ENCODE measurements at regions not wholly inside any gene's neighbourhood (a gene's known extent, or its start where the extent isn't known, plus 50 kb on each side); places are given as distances from the start of the nearest gene placed in this dataset.
"Not testable (repeated sequence)": the region's sequence is repeated elsewhere in the genome, so short reads cannot be mapped to it uniquely, and the experiment has no call there.

DNA sequence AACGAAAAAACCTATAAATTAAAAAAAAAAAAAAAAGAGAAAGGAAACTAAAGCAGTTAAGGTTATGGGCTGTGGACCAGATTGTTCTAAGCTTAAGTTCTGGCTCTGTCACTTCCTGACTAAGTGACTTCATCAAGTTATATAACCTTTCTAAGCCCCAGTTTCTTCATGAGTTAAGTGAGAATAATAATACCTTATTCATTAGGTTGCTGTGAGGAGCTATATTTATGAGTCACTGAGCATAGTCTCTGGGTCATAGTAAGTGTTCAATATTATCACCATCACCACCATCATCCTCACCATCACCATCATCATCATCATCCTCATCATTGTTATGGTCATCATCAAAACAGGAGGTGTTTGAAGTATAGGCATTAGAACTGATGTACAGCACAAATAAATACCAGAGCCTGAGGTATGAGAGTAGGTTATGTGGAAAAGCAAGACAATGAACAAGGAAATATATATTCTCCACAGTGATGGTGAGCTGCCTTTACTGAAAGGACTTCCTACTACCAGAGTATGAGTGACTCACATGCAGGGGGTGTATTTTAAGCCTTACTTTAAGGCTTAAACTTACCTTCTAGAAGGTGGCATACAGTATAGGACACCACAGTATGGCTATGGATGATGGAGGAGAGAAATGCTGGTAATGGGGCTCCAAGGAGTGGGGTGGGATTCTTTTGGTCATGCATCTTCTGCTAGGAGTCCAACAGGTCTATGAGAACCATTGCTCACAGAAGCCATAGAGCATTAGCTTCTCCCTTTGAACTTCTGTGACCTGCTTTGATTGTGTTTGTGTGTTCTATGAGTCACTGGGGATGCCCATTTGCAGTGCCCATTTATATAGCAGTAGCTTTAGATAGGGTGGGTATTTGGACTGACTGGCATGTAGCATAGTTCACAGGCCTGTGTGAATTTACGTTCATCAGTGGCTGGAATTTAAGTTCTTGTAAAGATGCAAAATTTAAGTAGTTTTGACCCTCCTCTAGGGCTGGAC, 104.4 kb downstream of the KLF5 start:
- TF ChIP-seq, protein P1, sequence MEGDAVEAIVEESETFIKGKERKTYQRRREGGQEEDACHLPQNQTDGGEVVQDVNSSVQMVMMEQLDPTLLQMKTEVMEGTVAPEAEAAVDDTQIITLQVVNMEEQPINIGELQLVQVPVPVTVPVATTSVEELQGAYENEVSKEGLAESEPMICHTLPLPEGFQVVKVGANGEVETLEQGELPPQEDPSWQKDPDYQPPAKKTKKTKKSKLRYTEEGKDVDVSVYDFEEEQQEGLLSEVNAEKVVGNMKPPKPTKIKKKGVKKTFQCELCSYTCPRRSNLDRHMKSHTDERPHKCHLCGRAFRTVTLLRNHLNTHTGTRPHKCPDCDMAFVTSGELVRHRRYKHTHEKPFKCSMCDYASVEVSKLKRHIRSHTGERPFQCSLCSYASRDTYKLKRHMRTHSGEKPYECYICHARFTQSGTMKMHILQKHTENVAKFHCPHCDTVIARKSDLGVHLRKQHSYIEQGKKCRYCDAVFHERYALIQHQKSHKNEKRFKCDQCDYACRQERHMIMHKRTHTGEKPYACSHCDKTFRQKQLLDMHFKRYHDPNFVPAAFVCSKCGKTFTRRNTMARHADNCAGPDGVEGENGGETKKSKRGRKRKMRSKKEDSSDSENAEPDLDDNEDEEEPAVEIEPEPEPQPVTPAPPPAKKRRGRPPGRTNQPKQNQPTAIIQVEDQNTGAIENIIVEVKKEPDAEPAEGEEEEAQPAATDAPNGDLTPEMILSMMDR (IDR thresholded peaks at IDR 0.05; ENCODE audit: insufficient read depth, missing control alignments), result no peak
- FAIRE-seq (no peak), DNase-seq (ENCODE audit: insufficient read length, low spot score) (no peak)

DNA sequence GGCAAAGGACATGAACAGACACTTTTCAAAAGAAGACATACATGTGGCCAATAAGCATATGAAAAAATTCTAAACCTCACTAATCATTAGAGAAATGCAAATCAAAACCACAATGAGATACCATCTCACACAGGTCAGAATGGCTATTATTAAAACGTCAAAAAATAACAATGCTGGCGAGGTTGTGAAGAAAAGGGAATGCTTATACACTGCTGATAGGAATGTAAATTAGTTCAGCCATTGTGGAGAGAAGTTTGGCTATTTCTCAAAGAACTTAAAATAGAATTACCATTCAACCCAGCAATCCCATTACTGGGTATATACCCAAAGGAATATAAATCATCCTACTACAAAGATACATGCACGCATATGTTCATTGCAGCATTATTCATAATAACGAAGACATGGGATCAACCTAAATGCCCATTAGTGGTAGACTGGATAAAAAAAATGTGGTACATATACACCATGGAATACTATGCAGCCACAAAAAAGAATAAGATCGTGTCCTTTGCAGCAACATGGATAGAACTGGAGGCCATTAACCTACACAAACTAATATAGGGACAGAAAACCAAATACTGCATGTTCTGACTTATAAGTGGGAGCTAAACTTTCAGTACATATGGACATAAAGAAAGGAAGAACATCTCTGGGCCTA, 101.7 kb downstream of the KLF5 start:
- not testable (repeated sequence) for FAIRE-seq; DNase-seq (ENCODE audit: insufficient read length, low spot score)

DNA sequence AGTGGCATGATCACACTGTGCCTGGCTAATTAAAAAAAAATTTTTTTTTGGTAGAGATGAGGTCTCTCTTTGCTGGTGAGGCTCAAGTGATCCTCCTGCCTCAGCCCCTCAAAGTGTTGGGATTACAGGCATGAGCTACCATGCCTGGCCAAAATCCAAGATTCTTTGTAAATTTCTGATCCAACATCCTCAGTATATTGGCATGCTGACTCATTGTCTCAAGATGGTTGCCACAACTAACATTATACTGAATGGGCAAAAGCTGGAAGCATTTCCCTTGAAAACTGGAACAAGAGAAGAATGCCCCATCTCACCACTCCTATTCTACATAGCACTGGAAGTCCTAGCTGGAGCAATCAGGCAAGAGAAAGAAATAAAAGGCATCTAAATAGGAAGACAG, 100.0 kb downstream of the KLF5 start:
- FAIRE-seq (no peak), DNase-seq (ENCODE audit: insufficient read length, low spot score) (no peak)
- TF ChIP-seq, protein P1 (IDR thresholded peaks at IDR 0.05; ENCODE audit: insufficient read depth, missing control alignments), result no peak

DNA sequence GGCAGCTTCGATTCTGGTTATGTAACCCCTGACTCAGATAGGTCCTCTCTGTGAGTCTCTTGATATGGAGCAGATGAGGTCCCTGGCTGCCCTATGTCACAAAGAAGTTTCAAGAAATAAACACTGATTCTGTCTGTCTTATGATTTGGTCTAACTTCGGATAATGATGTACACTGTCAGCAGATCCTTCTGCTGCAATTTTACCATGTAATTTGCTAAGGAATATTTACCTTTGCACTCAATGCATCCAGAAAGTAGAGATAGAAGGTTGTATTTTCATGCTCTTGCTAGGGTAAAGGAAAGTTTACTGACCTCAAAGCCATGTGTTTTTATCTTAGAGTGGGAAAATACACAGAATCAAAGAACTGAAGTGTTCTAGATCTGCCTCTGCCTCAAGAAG, 98.2 kb downstream of the KLF5 start:
- FAIRE-seq (no peak), DNase-seq (ENCODE audit: insufficient read length, low spot score) (no peak)
- TF ChIP-seq, protein P1 (IDR thresholded peaks at IDR 0.05; ENCODE audit: insufficient read depth, missing control alignments), result no peak

DNA sequence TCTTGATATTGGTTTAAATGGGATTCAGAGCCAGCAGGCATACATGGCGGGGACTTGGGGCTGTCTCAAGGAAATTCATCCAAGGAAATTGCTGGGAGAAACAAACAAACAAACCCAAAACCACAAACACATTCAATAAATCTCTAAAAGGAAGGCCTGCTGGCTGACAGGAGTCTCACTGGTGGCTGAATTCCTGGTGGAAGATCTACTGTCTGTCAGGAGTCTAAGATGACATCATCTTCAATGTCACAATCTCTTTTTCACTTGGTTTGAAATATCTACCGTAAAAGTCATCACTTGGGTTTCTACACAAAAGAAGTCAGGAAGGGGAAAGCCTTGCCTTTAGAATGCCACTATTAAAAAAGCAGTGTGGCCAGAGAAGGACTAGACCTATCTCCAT, 87.9 kb downstream of the KLF5 start:
- FAIRE-seq, result no peak
- DNase-seq (ENCODE audit: insufficient read length, low spot score), result no peak

DNA sequence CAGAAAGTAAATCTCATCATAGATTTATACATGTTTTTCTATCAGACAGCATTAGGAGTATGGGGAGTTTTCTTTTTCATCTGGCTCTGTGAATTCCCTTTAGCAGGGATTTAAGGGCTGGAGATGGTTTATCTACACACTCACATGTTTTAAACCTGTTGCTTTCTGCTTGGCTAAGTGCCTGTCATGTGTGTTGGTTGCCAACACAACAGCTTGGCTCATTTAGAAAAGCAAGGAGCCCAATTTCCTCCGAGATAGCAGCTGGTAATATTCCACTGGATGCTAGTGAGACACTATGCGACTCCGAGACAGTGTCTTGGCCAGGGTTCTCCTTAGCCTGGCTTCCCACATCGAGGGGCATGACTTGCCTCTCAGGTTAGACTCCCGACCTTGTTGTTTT, 83.3 kb downstream of the KLF5 start:
- TF ChIP-seq, protein P1 (IDR thresholded peaks at IDR 0.05; ENCODE audit: insufficient read depth, missing control alignments), result no peak
- FAIRE-seq, result no peak

More for the DNA sequence above, 87.9 kb downstream of the KLF5 start:
- TF ChIP-seq, protein P1 (IDR thresholded peaks at IDR 0.05; ENCODE audit: insufficient read depth, missing control alignments), result no peak

DNA sequence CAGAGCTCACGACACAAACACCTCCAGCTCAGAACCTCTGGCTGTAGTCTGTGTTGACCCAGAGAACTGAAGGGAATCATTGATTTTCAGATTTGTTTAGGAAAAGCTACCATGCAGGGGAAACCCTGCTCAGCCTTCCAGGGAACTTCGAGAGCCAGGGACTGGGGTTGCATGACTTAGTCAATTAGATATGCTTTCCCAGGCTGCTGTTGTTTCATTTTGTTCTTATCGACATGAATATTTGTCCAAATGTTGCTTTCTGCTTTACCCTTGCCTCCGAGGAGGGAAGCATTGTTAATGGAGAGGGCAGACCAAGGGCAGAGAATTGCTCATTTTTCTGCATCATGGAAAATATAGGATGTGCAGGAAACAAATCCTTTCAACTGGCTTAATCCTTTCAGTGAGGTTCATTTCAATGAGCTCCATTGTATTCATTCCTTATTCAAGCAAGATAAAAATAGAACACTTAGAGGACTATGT, 82.5 kb downstream of the KLF5 start:
- FAIRE-seq (no peak), DNase-seq (ENCODE audit: insufficient read length, low spot score) (no peak)
- TF ChIP-seq, protein P1 (IDR thresholded peaks at IDR 0.05; ENCODE audit: insufficient read depth, missing control alignments), result no peak

More for the DNA sequence above, 83.3 kb downstream of the KLF5 start:
- no peak for DNase-seq (ENCODE audit: insufficient read length, low spot score)

Measured in D721Med (cell line).